ENCODE measurements at regions not wholly inside any gene's neighbourhood (a gene's known extent, or its start where the extent isn't known, plus 50 kb on each side); places are given as distances from the start of the nearest gene placed in this dataset.
A peak's percentile ranks its signal among the peaks of the same experiment; 100 is the strongest.
"Not testable (repeated sequence)": the region's sequence is repeated elsewhere in the genome, so short reads cannot be mapped to it uniquely, and the experiment has no call there.

DNA sequence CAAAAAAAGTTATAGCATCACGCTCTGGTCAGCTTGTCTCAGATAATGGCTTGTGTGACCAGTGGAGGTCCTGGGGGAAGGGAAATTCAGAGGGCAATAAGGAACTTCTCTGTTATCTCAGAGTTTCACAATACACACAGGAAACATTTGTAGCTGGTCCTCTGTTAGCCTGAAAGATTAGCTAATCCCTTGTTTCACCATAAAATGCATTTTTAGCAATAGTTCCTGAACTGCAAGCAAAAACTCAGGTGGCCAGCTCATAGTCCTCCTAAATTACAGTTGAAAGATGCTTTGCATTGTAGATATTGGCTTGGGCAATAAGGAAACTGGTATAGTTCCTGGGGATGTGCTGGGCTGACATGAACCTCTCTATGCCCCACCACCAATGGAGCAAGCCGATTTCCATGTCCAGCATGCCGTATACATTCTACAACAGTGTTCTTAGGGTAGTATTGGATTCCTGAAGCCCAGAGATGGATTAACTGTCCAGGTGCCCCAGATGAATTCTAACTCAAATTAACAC is 141.5 kb upstream of the TBL1XR1 start:
- DNase-seq (ENCODE audit: low read depth), result peak; percentile 41

DNA sequence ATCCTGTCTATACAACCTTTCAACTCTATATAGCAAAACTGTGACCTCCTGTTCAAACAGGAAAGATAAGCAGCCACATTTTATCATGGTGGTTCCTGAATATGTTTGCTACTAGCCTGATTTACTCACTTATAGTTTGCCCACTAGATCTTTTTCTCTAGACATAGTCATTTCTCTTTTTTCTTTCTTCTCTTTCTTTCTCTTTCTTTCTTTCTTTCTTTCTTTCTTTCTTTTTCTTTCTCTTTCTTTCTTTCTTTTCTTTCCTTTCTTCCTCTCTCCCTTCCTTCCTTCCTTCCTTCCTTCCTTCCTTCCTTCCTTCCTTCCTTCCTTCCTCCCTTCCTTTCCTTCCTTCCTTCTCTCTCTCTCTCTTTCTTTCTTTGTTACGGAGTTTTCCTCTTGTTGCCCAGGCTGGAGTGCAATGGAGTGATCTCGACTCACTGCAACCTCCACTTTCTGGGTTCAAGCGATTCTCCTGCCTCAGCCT is 142.0 kb upstream of the TBL1XR1 start:
- DNase-seq (ENCODE audit: low read depth), result not testable (repeated sequence)

DNA sequence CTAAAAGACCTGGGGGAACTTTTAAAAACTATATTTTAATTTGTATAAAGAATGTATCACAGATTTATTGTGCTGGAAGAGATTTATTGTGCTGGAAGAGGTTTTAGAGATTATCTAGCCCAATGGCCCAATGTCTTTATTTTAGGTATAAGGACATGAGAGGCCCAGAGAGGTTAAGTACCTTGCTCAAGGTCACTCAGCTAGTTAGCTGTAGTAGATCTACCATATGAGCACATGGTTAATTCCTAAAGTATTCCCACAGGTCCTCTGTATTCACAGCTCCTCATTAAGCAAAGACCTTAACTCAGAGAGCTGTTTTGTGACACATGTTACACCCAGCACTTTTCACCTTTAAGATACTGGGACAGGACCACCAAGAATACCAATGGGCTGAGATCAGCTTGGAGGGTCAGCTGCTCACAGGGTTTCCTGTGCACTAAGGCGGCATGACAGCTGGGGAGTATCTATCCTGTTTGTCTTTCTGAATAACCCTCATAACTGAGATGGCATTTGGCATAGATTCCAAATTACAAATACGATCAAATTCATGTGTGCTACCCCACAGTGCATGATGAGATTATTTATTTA is 143.1 kb upstream of the TBL1XR1 start:
- peak; percentile 88 for DNase-seq (ENCODE audit: low read depth)

DNA sequence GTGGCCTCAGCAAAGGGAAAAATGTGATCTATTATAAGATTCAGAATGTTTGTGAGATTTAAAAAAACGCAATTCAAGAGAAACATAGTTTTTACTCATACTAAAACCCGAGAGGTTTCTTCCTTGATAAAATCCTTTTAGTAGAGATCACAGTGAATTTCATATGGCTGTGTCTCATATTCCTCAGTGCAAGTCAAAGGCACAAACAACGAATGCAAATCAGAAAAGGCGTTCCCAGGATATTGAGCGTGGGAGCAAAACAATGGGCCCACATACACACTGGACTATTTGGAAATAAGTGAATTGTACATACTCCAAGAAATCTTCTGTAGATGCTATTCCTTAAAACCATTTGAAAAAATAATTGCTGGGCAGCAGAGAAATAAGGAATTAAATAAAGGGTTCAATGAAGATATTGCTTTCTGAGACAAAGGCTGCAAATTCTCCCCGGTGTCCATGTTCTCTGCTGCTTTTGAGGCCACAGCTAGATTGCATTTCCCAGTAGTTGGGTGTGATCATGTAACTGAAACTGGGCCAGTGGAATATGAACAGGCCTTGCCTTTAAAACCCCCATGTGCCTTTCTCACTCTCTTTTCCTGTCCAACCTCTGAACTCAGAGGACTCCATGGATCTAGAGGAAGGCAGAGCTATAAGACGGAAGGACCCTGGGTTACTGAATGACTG is 144.6 kb upstream of the TBL1XR1 start:
- no peak for DNase-seq (ENCODE audit: low read depth)

DNA sequence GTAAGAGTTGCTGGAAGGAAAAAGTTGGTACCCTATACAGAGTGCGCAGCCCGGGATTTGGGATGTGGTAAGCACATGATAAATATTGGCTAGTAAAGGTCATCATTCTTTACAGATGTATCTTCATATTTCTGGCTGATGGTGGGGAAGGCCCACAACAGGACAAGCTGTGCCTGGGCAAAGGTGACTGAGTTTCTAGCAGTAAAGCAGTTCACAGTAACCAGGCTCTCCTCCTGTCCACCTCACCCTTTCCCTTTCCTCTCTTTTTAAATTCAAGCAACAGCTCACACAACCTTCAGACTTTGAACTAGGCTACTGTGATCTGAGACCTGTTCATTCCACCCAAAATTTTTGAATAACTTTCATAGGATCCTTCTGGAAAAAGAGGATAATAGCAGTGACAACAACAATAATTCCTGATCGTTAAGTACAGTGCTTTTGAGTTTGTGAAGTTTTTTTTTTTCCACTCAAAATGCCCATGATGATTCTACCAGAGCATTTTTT is 145.9 kb upstream of the TBL1XR1 start:
- DNase-seq (ENCODE audit: low read depth), result no peak

DNA sequence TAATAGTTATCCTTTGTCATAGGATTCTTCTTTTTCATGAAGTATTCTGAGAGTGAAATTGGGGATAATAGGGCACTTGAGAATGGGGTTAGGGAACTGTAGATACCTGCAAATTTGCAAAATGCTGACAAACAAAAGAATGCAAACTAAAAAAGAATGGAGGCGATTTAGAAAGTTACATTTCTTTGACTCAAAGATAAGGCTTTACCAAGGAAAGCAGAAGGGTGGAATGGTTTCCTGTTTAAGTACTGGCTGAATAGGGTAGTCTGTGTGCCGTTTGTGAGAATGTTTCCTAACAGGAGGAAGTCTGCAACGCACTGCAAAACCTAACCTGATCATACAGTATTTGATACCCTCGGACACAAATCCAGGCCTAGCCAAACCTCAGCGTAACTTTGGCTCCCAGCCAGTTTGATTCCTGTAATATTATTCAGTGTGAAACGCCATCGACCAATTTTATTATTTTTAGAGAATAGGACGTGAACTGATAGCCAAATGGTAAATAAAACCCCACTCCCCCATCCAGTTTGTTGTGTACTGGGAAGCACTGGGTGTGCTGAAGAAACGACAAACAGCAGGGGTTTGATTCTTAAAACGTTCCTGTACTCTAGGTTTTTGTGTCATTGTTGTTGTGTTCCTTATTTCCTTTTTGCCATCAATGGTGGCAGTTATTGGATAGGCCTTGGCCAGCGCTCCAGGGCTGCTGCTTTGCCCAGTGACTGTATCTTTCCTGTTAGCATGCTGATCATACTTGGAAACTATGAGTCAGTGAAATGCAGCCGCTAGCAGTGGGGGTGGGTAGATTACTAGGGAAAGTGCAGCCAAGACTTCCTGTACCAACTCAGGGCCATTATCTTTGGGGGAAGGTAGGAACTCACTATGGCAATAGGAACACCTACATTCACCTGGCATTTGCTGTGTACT is 148.0 kb upstream of the TBL1XR1 start:
- peak; percentile 97 for DNase-seq (ENCODE audit: low read depth)

DNA sequence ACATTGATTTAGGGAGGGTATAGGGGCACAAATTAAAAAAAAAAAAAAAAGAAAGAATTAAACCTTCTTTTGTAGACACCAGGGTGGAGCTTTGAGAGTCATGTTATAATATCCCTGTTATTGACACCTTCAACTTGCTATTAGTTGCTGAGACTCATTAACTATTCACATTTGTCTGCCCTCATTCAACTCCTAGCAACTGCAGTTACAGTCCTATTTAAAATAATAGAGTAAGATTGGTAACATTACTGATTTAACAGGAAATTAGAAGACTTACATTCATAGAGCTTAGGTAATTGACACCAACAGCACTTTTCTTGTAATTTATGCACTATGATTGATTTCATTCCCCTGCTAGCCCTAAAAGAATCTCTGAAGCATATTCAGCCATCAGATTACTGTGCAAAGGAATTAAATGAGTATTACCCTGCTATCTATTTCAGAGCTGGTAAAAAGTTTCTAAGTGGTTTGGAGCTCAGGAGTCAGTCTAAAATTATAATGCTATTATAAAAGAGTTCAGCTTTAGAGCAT is 148.8 kb upstream of the TBL1XR1 start:
- no peak for DNase-seq (ENCODE audit: low read depth)

DNA sequence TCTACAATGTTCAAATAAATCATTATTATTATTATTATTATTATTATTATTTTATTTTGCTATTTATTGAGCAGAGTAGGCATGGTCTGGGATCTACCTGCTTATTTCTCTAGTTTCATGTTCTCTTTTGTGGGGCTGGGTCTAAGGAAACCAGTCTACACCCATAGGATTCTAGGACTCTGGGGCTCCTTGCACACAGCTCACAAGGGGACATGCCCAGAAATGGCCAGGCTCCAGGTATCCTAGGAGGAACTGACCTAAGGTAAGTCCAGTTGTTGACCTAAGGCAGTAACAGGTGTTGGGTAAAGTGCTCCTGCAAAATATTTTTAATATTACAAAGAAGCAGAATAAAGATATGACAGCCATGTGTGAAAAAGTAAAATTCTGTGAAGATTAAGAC is 149.6 kb upstream of the TBL1XR1 start:
- no peak for DNase-seq (ENCODE audit: low read depth)

DNA sequence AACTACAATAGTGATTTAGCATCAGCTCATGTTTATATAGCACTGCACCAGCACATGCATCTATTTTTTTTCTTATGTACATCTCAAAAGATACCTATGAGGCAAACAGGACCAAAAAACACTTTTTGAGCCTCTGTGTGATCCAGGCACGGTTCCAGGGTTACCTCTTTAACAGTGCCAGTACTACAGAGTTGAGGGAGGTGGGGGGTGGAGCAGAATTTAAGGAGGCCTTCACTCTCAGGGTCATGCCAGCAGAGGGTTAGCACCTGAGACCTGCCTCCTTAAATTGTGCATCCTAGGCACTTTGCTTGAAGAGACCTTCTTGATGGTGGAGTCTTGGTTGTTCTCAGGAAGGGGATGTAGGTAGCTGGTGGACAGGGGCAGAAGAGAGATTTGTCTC is 150.3 kb upstream of the TBL1XR1 start:
- DNase-seq (ENCODE audit: low read depth), result no peak

DNA sequence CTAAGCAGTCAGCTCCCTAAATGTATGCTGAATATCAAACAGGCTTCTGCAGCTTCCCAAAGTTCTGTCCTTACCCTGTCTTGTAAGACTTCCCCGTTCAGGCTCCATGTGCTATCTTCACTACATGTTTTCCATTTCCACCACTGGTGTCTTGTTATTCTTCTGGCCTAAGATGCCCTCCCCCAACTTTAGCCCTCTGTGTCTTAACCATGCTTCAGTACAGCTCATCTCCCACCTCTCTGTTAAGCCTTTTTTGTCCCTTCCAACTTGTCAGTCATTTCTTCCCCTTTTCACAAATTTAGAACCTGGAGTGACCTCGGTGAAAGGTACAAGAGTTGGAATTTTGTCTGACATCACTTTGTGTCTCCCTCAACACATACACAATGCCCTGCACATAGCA is 151.7 kb upstream of the TBL1XR1 start:
- DNase-seq (ENCODE audit: low read depth), result no peak

DNA sequence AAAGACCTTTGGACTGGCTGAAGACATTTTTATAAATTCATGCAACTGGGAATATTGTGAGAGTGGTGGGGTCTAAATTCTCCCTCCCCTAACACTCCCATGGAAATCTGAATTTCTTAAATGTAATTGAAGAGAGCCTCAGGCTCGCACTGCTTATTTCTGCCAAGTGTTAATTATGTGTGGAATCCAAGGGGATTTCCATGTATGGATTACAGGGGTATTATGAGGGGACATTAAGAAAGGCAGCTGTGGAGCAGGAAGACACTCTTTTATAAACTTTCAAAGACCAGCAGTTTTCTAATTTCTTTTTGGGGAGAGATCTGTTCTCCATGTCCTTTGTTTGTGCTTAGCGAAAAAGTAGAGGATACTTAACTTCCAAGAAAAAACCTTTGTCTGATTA is 152.1 kb upstream of the TBL1XR1 start:
- no peak for DNase-seq (ENCODE audit: low read depth)

DNA sequence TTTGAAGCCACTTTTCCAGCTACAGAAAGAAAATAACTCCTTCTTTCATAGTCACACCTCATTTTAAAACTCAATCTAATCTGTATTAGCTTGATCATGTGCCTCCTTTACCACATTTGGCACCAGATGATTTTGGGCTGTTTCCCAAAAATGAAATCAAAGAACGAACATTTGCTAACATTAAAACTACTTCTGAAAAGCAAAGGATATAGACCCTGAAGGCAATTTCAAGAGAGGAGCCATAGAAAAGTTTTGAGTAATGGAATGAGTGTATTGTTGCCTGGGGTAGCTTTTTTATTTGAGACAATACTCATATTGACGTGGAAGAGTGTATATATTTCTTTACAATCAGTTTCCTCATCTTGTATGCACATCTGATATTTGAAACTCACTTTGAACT is 152.8 kb upstream of the TBL1XR1 start:
- DNase-seq (ENCODE audit: low read depth), result no peak

DNA sequence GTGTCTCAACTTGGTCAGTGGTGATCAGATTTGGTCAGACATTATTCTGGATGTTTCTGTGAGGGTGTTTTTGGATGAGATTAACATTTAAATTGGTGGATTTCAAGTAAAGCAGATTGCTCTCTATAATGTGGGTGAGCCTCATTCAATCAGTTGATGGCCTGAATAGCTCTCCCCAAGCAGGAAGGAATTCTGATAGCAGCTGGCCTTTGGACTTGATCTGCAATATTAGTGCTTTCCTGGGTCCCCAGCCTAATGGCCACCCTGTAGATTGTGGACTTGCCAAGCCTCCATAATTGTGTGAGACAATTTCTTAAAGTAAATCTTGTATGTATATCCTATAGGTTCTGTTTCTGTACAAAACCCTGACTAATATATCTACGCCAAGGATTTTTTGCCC is 153.9 kb upstream of the TBL1XR1 start:
- no peak for DNase-seq (ENCODE audit: low read depth)

DNA sequence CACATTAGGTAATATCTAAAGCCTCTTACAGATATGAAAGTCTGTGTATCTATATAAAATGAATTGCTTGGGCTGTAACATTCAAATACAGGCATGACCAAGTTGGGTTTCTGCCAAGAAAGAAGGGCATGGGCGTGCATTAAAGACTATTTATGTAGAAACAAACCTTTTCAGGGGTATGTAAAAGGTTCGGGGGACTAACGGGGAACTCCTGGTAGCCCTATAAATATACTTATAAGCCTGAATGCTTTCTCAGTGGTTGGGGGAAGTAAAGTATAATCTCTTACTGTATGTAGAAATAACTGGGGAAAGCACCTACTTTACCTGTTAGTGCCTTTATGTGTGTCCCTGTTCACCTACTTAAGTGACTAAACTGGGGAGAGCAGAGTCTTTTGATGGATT is 154.5 kb upstream of the TBL1XR1 start:
- no peak for DNase-seq (ENCODE audit: low read depth)

DNA sequence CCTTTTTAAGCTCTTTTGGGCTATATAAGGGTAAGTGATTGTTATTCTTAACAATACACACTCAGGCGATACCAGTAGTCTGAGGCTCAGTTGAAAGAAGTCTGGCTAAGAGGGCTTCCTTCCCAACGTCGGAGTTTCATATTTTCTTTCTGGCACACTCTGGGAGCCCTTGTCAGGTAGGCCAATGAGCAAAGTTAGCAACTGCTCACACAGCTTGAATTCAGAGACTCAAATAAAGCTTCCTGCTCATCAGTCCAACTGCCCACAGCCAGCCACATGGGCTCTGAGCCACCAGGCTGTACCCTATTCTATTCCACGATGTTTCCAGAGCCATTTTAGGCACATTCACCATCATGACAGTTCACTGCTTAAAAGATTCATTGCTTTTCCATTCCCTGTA is 155.1 kb upstream of the TBL1XR1 start:
- no peak for DNase-seq (ENCODE audit: low read depth)

DNA sequence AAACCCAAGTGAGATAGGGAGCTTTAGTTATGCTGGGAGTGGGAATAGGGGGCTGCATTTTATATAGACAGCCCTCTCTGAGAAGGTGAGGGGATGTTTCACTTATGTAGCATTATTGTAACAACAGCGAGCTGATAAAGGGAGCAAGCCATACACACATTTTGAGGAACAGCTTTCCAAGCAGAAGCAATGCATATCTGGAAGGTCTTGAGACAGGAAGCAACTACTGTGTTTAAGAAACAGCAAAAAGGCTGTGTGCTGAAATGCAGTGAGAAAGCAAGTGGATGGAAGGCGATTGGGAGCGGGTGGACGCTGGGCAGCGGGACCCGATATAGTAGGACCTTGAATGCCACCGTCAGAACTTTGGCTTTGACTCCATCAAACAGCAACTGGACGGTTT is 155.9 kb upstream of the TBL1XR1 start:
- no peak for DNase-seq (ENCODE audit: low read depth)

DNA sequence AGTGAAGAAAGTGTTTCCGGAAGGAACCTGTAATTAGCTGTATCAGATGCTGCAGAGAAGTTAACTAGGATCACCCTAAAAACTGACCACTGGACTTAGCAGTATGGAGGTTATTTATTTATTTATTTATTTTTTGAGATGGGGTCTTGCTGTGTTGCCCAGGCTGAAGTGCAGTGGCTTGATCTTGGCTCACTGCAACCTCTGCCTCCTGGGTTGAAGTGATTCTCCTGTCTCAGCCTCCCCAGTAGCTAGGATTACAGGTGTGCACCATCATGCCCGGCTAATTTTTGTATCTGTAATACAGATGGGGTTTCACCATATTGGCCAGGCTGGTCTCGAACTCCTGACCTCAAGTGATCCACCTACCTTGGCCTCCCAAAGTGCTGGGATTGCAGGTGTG is 156.6 kb upstream of the TBL1XR1 start:
- DNase-seq (ENCODE audit: low read depth), result not testable (repeated sequence)

DNA sequence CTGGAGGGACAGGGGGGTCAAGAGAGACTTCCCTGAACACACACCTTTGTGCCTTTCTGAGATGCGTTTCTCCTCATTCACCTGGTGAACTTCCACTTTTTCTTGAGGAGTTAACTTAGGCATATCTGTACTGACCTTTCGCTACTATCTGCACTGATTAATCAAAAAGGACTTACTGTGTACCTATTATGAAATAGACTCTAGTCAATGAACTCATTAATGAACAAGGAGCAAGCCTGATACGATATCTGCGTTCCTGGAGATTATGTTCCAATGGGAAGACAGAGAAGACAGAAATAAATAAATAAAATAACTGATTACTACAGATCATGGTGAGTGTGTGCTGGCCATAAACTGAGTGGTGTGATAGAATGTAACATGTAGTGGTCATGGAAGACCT is 157.2 kb upstream of the TBL1XR1 start:
- no peak for DNase-seq (ENCODE audit: low read depth)

DNA sequence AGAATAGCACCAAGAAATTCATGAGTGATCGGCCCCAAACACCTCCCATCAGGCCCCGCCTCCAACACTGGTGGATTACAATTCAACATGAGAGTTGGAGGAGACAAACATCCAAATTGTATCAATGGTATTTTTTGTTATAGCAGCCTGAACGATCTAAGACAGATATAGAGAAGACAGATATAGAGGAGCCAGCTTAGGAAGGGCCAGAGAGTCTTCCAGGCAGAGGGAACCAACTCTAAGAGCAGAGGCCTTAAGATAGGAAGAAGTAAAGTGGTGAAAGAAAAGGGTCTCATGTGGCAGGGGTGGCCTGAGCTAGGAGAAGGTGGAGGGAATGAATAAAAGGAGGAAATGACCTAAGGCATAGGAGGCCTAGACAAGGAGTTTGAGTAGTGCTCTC is 158.8 kb upstream of the TBL1XR1 start:
- DNase-seq (ENCODE audit: low read depth), result no peak

DNA sequence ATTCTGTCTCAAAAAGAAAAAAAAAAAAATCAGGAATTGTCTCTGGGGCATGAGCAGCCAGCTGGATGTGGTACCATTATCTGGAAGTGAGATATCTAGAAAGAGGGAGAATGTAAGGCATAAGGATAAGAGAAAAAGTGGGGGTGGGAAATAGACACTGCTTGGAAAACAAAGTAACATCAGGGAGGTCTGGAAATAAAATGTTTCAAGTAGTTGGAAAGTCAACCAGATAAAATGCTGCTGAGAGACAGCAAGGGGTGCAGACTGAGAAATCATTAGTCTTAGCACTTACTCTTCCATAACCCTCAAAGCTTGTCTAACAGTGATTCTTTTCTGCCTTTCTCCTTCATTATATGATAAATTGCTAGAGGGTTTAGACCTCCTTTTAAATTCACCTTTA is 159.7 kb upstream of the TBL1XR1 start:
- DNase-seq (ENCODE audit: low read depth), result no peak

DNA sequence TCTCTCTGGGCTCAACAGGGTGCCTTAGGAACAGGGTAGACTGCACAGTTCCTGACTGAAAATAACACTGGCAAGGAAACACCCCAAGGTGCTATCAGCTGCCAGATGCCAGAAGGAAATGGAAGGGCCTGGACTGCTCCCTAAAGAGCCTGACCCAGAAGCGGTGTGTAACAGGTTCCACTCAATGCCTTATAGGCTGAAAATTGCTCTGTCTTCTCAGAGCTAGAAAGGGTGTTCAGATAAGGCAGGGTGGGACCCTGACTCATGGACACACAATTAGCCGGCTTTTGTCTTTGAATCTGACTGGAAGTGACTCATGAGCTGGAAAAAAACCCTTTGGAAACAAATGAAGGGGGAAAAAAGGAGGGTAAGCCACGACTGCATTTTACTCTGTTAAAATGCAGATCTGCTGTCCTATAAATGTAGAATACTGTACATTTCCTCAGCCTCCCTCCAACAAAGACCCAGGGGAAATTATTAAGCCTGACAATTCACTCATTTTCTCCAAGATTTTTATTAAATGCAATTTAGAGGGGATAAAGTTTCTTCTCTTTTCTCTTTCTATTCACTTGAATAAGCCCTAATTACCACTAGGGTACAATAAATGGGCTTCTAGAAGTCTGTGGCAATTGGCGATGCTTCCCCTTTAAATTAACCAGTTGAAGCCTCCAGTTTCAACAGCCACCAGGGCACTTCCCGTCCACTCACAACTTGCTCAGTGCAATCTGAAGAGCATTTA is 160.2 kb upstream of the TBL1XR1 start:
- peak; percentile 95 for DNase-seq (ENCODE audit: low read depth)
